HEK293 (cell line): ENCODE measurements at regions not wholly inside any gene's neighbourhood (a gene's known extent, or its start where the extent isn't known, plus 50 kb on each side); places are given as distances from the start of the nearest gene placed in this dataset.
"Not testable (repeated sequence)": the region's sequence is repeated elsewhere in the genome, so short reads cannot be mapped to it uniquely, and the experiment has no call there.

Experiments
- CTCF ChIA-PET: fragments of 350-600 bp; formaldehyde crosslinking; extraction: SDS; loops from one replicate; lab custom pipeline; 2021; ENCODE audit warnings: antibody characterized with exemption; lab: Yijun Ruan, JAX
- POLR2A ChIA-PET: fragments of 300-600 bp; formaldehyde crosslinking; extraction: SDS; loops from one replicate; lab custom pipeline; 2020; ENCODE audit warnings: antibody characterized with exemption, inconsistent platforms; lab: Yijun Ruan, JAX
- H3K27ac ChIP-seq: fragments of 200-500 bp; sonication (Bioruptor generic); 2 replicates; pipeline ENCODE4 v1.5.1; 2014; ENCODE audit warnings: low read depth, low read length, control low read depth, inconsistent platforms; ENCODE audit errors: extremely low read depth
- H3K36me3 ChIP-seq, 2 experiments: fragments of 200-500 bp in 1 of 2; sonication (Bioruptor generic) in 1 of 2; 1 replicate in 1 of 2; 2 replicates in 1 of 2; pipeline ENCODE4 v1.5.1; 2014 to 2017; ENCODE audit warnings: inconsistent platforms in 2 of 2, low read length in 2 of 2; ENCODE audit not compliant: control insufficient read depth in 2 of 2, insufficient read depth in 1 of 2
- H3K4me1 ChIP-seq: fragments of 200-500 bp; sonication (Bioruptor generic); 2 replicates; pipeline ENCODE4 v1.5.1; 2014; ENCODE audit warnings: mild to moderate bottlenecking, low read length, inconsistent platforms; ENCODE audit not compliant: control insufficient read depth, insufficient read depth
- H3K4me3 ChIP-seq: 2 replicates; pipeline ENCODE4 v1.5.1; 2011; ENCODE audit warnings: low read depth, mild to moderate bottlenecking, control low read depth, low read length, moderate library complexity
- H3K9me3 ChIP-seq: fragments of 200-500 bp; sonication (Bioruptor generic); 2 replicates; pipeline ENCODE4 v1.5.1; 2014; ENCODE audit warnings: low read depth, low read length, inconsistent platforms; ENCODE audit not compliant: control insufficient read depth, insufficient read depth
- KLF10 ChIP-seq: fragments of 450-650 bp; IDR thresholded peaks from 2 replicates; pipeline ENCODE4 v1.5.1; 2018; ENCODE audit warnings: missing biosample characterization, mild to moderate bottlenecking, missing genetic modification characterization
- KLF8 ChIP-seq: fragments of 450-650 bp; formaldehyde crosslinking; IDR thresholded peaks from 2 replicates; pipeline ENCODE4 v1.5.1; 2016; ENCODE audit warnings: missing biosample characterization, missing genetic modification characterization
- KLF9 ChIP-seq: fragments of 450-650 bp; formaldehyde crosslinking; IDR thresholded peaks from 2 replicates; pipeline ENCODE4 v1.5.1; 2016; ENCODE audit warnings: missing biosample characterization, missing genetic modification characterization, low read depth
- OSR2 ChIP-seq: fragments of 450-650 bp; formaldehyde crosslinking; IDR thresholded peaks from 2 replicates; pipeline ENCODE4 v1.5.1; 2016; ENCODE audit warnings: missing biosample characterization, missing genetic modification characterization
- SP2 ChIP-seq: fragments of 450-650 bp; formaldehyde crosslinking; IDR thresholded peaks from 2 replicates; pipeline ENCODE4 v1.5.1; 2016; ENCODE audit warnings: missing biosample characterization, missing genetic modification characterization
- SP3 ChIP-seq: fragments of 450-650 bp; formaldehyde crosslinking; IDR thresholded peaks from 2 replicates; pipeline ENCODE4 v1.5.1; 2016; ENCODE audit warnings: missing biosample characterization, missing genetic modification characterization
- YY1 ChIP-seq: fragments of 450-650 bp; formaldehyde crosslinking; IDR thresholded peaks from 2 replicates; pipeline ENCODE4 v1.5.1; 2018; ENCODE audit warnings: missing biosample characterization, missing genetic modification characterization
- YY2 ChIP-seq: fragments of 450-650 bp; formaldehyde crosslinking; IDR thresholded peaks from 2 replicates; pipeline ENCODE4 v1.5.1; 2016; ENCODE audit warnings: missing biosample characterization, missing genetic modification characterization
- ZBTB8A ChIP-seq: fragments of 450-650 bp; formaldehyde crosslinking; IDR thresholded peaks from 2 replicates; pipeline ENCODE4 v1.5.1; 2016; ENCODE audit warnings: missing biosample characterization, missing genetic modification characterization
- ZFHX2 ChIP-seq: fragments of 450-650 bp; formaldehyde crosslinking; conservative IDR thresholded peaks from 2 replicates; pipeline ENCODE4 v1.5.1; 2016; ENCODE audit warnings: missing biosample characterization, missing genetic modification characterization
- ZNF10 ChIP-seq: fragments of 450-650 bp; formaldehyde crosslinking; IDR thresholded peaks from 2 replicates; pipeline ENCODE4 v1.5.1; 2017; ENCODE audit warnings: missing biosample characterization, missing genetic modification characterization
- ZNF561 ChIP-seq: fragments of 450-650 bp; IDR thresholded peaks from 2 replicates; pipeline ENCODE4 v1.5.1; 2018; ENCODE audit warnings: missing biosample characterization, missing genetic modification characterization, borderline replicate concordance
- ZNF629 ChIP-seq: fragments of 450-650 bp; formaldehyde crosslinking; IDR thresholded peaks from 2 replicates; pipeline ENCODE4 v1.5.1; 2017; ENCODE audit warnings: missing biosample characterization, missing genetic modification characterization
- TF ChIP-seq, protein P1 (sequence below): fragments of 450-650 bp; formaldehyde crosslinking; IDR thresholded peaks from 2 replicates; pipeline ENCODE4 v1.5.1; 2016; ENCODE audit warnings: missing biosample characterization, missing genetic modification characterization
- TF ChIP-seq, protein P2 (sequence below): fragments of 450-650 bp; formaldehyde crosslinking; IDR thresholded peaks from 2 replicates; pipeline ENCODE4 v1.5.1; 2016; ENCODE audit warnings: missing biosample characterization, missing genetic modification characterization, low read depth
- TF ChIP-seq, protein P3 (sequence below): fragments of 450-650 bp; formaldehyde crosslinking; IDR thresholded peaks from 2 replicates; pipeline ENCODE4 v1.5.1; 2016; ENCODE audit warnings: missing biosample characterization, missing genetic modification characterization
- TF ChIP-seq, protein P4 (sequence below): fragments of 450-650 bp; formaldehyde crosslinking; IDR thresholded peaks from 2 replicates; pipeline ENCODE4 v1.5.1; 2016; ENCODE audit warnings: missing biosample characterization, missing genetic modification characterization
- TF ChIP-seq, protein P5 (sequence below): fragments of 450-650 bp; formaldehyde crosslinking; IDR thresholded peaks from 2 replicates; pipeline ENCODE4 v1.5.1; 2016; ENCODE audit warnings: missing biosample characterization, missing genetic modification characterization

DNA sequence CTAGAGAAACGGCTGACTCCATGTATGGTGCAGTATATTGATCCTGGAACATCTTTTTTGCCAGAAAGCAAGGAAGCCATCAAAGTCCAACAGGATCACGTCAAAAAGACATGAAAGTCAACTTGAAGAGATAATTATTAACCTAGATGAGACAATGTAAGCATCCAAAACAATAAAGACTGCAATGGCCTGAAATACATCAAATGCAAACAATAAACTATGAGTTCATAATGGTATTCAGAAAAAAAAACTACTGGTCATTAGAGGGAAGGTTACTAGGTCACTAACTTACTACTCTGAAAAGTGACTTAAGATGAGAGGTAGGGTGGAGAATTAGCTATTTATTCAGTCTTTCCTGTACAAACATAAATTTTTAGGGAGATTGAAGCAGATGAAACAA lies 75.3 kb upstream of the OR4F16 start:
- H3K9me3 ChIP-seq, H3K4me1 ChIP-seq, H3K36me3 ChIP-seq, H3K27ac ChIP-seq, CTCF ChIA-PET, POLR2A ChIA-PET, H3K4me3 ChIP-seq: not testable (repeated sequence)

DNA sequence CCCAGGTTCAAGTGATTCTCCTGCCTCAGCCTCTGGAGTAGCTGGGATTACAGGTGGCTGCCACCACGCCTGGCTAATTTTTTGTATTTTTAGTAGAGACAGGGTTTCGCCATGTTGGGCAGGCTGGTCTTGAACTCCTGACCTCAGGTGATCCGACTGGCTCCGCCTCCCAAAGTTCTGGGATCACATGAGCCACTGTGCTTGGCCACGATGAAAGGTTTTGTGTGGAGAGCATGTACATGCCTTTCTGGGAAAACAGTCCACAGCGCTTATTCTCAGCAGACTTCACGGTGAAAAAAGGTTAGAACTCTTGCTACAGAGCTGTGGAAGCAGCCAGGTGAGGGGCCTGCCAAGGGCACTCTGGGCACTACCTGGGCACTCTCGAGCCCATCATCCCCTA lies 85.0 kb upstream of the OR4F16 start:
- H3K9me3 ChIP-seq, POLR2A ChIA-PET, H3K4me1 ChIP-seq, H3K36me3 ChIP-seq, CTCF ChIA-PET, H3K27ac ChIP-seq, H3K4me3 ChIP-seq: not testable (repeated sequence)

DNA sequence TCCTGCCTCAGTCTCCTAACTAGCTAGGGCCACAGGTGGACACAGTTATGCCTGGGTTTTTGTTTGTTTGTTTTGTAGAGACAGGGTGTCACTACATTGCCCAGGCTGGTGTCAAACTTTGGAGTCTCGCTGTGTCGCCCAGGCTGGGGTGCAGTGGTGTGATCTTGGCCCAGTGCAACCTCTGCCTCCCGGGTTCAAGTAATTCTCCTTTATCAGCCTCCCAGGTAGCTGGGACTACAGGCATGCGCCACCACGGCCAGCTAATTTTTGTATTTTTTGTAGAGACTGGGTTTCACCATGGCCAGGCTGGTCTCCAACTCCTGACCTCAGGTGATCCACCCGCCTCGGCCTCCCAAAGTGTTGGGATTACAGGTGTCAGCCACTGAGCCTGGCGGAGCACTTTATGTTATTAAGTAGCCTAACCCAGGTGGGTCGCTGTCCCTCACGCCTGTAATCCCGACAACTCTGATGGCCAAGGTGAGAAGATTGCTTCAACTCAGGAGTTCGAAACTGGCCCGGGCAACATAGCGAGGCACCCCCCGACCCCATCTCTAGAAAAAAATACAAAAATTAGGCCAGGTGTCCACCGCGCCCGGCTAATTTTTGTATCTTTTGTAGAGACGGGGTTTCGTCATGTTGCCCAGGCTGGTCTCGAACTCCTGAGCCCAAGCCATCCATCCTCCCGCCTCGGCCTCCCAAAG lies 91.2 kb upstream of the OR4F16 start:
- POLR2A ChIA-PET, result interaction anchor here (1.1 to 1.3 kb wide), 2 partner anchors 128 to 189 kb away, joined by 3 read pairs; no protein-coding TSS in a partner anchor
- peak overlapping the region; percentile 27 for H3K4me3 ChIP-seq
- not testable (repeated sequence) for H3K9me3 ChIP-seq, H3K36me3 ChIP-seq, H3K4me1 ChIP-seq, H3K27ac ChIP-seq
- CTCF ChIA-PET, result interaction anchor here (0.6 kb wide), 1 partner anchor 182 kb away, joined by 3 read pairs; no protein-coding TSS in a partner anchor

DNA sequence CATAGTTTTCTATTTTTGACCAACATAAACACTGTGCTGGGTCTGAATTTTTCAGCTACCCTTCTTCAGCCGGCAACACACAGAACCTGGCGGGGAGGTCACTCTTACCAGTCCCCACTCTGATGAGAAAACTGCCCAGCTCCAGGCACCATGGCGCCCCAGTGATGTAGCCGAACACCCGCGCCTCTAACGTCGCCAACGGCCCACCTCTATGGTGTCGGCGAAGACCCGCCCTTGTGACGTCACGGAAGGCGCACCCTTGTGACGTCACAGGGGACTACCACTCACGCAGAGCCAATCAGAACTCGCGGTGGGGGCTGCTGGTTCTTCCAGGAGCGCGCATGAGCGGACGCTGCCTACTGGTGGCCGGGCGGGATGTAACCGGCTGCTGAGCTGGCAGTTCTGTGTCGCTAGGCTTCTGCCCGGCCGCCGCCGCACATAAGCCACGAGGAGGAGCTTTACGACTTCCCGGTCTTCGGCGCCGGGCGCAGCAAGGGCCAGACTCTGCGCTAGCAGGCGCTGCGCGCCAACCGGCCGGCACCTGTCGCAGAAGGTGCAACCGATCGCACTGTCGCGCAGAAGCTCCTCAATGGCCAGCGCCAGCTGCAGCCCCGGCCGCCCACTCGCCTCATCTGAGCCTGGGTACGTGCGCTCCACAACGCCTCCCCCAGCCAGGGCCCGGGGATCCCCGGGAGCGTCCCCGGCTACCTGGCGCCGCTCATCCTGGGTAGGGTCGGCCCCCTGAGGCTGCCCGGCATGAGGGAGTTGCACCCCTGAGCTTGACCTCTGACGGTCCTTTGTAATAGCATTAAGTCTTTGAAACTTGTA lies 92.2 kb upstream of the OR4F16 start:
- not testable (repeated sequence) for H3K36me3 ChIP-seq, H3K4me1 ChIP-seq, H3K9me3 ChIP-seq
- POLR2A ChIA-PET, result interaction anchor here (1.1 to 1.3 kb wide), 2 partner anchors 127 to 188 kb away, joined by 3 read pairs; no protein-coding TSS in a partner anchor
- H3K4me3 ChIP-seq, result peak overlapping the region; percentile 66
- CTCF ChIA-PET, result interaction anchor here (0.6 kb wide), 1 partner anchor 181 kb away, joined by 3 read pairs; no protein-coding TSS in a partner anchor
- H3K27ac ChIP-seq, result peak overlapping the region; percentile 72
- TF ChIP-seq ZNF629 (tag by site-specific recombination), result peak; percentile 100
- 0 out of 2 replicates have a peak, but pooled peaks have one; percentile 45 for TF ChIP-seq ZNF561 (tag by site-specific recombination)
- TF ChIP-seq YY1, result peak; percentile 79
- TF ChIP-seq SP3 (tag by site-specific recombination), result peak; percentile 75
- 0 out of 2 replicates have a peak, but pooled peaks have one; percentile 21 for TF ChIP-seq KLF9 (tag by site-specific recombination)
- peak; percentile 42 for TF ChIP-seq ZFHX2 (tag by site-specific recombination)
- peak; percentile 87 for TF ChIP-seq ZBTB8A
- TF ChIP-seq, protein P1, sequence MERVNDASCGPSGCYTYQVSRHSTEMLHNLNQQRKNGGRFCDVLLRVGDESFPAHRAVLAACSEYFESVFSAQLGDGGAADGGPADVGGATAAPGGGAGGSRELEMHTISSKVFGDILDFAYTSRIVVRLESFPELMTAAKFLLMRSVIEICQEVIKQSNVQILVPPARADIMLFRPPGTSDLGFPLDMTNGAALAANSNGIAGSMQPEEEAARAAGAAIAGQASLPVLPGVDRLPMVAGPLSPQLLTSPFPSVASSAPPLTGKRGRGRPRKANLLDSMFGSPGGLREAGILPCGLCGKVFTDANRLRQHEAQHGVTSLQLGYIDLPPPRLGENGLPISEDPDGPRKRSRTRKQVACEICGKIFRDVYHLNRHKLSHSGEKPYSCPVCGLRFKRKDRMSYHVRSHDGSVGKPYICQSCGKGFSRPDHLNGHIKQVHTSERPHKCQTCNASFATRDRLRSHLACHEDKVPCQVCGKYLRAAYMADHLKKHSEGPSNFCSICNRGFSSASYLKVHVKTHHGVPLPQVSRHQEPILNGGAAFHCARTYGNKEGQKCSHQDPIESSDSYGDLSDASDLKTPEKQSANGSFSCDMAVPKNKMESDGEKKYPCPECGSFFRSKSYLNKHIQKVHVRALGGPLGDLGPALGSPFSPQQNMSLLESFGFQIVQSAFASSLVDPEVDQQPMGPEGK (tag by site-specific recombination), result 0 out of 2 replicates have a peak, but pooled peaks have one; percentile 16
- 0 out of 2 replicates have a peak, but pooled peaks have one; percentile 21 for TF ChIP-seq YY2
- TF ChIP-seq SP2 (tag by site-specific recombination), result peak; percentile 94
- TF ChIP-seq, protein P2, sequence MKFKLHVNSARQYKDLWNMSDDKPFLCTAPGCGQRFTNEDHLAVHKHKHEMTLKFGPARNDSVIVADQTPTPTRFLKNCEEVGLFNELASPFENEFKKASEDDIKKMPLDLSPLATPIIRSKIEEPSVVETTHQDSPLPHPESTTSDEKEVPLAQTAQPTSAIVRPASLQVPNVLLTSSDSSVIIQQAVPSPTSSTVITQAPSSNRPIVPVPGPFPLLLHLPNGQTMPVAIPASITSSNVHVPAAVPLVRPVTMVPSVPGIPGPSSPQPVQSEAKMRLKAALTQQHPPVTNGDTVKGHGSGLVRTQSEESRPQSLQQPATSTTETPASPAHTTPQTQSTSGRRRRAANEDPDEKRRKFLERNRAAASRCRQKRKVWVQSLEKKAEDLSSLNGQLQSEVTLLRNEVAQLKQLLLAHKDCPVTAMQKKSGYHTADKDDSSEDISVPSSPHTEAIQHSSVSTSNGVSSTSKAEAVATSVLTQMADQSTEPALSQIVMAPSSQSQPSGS (tag by site-specific recombination), result peak; percentile 99
- TF ChIP-seq OSR2 (tag by site-specific recombination), result peak; percentile 69
- TF ChIP-seq KLF10 (tag by site-specific recombination), result peak; percentile 68
- TF ChIP-seq KLF8 (tag by site-specific recombination), result peak; percentile 91
- TF ChIP-seq, protein P3, sequence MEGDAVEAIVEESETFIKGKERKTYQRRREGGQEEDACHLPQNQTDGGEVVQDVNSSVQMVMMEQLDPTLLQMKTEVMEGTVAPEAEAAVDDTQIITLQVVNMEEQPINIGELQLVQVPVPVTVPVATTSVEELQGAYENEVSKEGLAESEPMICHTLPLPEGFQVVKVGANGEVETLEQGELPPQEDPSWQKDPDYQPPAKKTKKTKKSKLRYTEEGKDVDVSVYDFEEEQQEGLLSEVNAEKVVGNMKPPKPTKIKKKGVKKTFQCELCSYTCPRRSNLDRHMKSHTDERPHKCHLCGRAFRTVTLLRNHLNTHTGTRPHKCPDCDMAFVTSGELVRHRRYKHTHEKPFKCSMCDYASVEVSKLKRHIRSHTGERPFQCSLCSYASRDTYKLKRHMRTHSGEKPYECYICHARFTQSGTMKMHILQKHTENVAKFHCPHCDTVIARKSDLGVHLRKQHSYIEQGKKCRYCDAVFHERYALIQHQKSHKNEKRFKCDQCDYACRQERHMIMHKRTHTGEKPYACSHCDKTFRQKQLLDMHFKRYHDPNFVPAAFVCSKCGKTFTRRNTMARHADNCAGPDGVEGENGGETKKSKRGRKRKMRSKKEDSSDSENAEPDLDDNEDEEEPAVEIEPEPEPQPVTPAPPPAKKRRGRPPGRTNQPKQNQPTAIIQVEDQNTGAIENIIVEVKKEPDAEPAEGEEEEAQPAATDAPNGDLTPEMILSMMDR (tag by site-specific recombination), result peak; percentile 84
- peak; percentile 69; the same call in 1 of the 2 replicates for TF ChIP-seq ZNF10
- TF ChIP-seq, protein P4, sequence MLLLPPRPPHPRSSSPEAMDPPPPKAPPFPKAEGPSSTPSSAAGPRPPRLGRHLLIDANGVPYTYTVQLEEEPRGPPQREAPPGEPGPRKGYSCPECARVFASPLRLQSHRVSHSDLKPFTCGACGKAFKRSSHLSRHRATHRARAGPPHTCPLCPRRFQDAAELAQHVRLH (tag by site-specific recombination), result peak; percentile 79; the same call in 1 of the 2 replicates
- TF ChIP-seq, protein P5, sequence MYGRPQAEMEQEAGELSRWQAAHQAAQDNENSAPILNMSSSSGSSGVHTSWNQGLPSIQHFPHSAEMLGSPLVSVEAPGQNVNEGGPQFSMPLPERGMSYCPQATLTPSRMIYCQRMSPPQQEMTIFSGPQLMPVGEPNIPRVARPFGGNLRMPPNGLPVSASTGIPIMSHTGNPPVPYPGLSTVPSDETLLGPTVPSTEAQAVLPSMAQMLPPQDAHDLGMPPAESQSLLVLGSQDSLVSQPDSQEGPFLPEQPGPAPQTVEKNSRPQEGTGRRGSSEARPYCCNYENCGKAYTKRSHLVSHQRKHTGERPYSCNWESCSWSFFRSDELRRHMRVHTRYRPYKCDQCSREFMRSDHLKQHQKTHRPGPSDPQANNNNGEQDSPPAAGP, result peak; percentile 82; the same call in 1 of the 2 replicates
